ENCODE measurements at regions not wholly inside any gene's neighbourhood (a gene's known extent, or its start where the extent isn't known, plus 50 kb on each side); places are given as distances from the start of the nearest gene placed in this dataset.

DNA sequence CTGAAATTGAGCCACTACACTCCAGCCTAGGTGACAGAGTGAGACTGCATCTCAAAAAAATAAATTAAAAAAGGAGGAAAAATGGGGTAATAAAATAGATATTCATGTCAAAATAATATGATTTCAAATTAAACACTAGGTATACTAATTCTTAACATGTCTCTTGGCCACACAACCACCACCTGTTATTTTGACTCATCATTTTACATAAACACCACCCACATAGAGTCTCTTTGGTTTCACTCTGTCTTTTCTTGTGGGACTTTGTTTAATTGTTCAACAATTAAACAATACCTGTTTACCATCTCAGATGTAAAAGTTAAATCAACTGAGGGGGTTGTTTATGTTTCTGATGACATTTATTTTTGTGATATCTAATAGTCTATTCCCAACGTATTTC lies 476.8 kb upstream of the ADGRB3 start:
- no peak for DNase-seq (ENCODE audit: low read depth)
- TF ChIP-seq, protein P1, sequence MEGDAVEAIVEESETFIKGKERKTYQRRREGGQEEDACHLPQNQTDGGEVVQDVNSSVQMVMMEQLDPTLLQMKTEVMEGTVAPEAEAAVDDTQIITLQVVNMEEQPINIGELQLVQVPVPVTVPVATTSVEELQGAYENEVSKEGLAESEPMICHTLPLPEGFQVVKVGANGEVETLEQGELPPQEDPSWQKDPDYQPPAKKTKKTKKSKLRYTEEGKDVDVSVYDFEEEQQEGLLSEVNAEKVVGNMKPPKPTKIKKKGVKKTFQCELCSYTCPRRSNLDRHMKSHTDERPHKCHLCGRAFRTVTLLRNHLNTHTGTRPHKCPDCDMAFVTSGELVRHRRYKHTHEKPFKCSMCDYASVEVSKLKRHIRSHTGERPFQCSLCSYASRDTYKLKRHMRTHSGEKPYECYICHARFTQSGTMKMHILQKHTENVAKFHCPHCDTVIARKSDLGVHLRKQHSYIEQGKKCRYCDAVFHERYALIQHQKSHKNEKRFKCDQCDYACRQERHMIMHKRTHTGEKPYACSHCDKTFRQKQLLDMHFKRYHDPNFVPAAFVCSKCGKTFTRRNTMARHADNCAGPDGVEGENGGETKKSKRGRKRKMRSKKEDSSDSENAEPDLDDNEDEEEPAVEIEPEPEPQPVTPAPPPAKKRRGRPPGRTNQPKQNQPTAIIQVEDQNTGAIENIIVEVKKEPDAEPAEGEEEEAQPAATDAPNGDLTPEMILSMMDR (IDR thresholded peaks at IDR 0.05; ENCODE audit: insufficient read depth, low read depth, low read length): no peak
- Histone ChIP-seq H3K36me3 (ENCODE audit: control insufficient read depth, insufficient read depth, low read length) (no peaks in the 10 kb centered on the region), H3K4me3 (ENCODE audit: low read depth, low read length) (no peak overlapping the region), H3K27me3 (ENCODE audit: control insufficient read depth, insufficient read depth, low read length) (no peaks in the 10 kb centered on the region)
- POLR2A ChIA-PET: no interaction called here
- CTCF ChIA-PET: no interaction called here

DNA sequence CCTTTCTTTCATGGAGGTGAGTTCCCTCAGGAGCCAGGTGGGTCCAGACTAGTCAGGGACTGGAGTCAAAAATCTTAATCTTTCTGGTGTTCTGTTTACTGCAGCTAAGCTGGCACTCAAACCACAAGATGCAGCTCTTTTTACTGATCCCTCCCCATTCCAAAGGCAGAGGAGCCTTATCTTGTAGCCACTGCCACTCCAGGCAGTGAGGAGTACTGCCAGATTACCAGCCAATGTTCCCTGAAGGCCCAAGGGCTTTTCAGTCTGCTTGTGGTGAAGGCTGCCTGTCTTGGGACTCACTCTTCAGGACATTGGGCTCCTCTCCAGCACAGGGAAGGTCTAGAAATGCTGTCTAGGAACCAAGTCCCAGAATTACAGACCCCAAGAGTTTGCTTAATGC lies 490.4 kb upstream of the ADGRB3 start:
- TF ChIP-seq, protein P1 (IDR thresholded peaks at IDR 0.05; ENCODE audit: insufficient read depth, low read depth, low read length): no peak
- H3K4me3 ChIP-seq (ENCODE audit: low read depth, low read length): no peak overlapping the region
- ChIA-PET CTCF (no interaction called here), POLR2A (no interaction called here)
- no peaks in the 10 kb centered on the region for H3K36me3 ChIP-seq (ENCODE audit: control insufficient read depth, insufficient read depth, low read length)
- H3K27me3 ChIP-seq (ENCODE audit: control insufficient read depth, insufficient read depth, low read length): no peaks in the 10 kb centered on the region
- DNase-seq (ENCODE audit: low read depth): no peak

DNA sequence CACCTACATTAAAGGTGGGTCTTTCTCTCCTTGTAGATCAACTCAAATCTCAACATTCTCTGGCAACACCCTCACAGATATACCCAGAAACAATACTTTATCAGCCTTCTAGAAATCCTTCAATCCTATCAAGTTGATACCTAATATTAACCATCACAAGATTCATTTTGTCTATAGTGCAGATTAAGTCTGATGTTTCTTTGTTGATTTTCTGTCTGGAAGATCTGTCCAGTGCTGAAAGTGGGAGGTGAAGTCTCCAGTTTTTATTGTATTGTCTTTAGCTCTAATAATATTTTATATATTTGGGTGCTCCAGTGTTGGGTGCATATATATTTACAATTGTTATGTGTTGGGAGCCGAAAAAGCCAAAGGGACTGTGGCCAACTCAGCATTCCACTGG lies 493.9 kb upstream of the ADGRB3 start:
- CTCF ChIA-PET: no interaction called here
- Histone ChIP-seq H3K36me3 (ENCODE audit: control insufficient read depth, insufficient read depth, low read length) (no peaks in the 10 kb centered on the region), H3K4me3 (ENCODE audit: low read depth, low read length) (no peak overlapping the region), H3K27me3 (ENCODE audit: control insufficient read depth, insufficient read depth, low read length) (no peaks in the 10 kb centered on the region)
- POLR2A ChIA-PET: no interaction called here
- DNase-seq (ENCODE audit: low read depth): no peak
- TF ChIP-seq, protein P1 (IDR thresholded peaks at IDR 0.05; ENCODE audit: insufficient read depth, low read depth, low read length): no peak

DNA sequence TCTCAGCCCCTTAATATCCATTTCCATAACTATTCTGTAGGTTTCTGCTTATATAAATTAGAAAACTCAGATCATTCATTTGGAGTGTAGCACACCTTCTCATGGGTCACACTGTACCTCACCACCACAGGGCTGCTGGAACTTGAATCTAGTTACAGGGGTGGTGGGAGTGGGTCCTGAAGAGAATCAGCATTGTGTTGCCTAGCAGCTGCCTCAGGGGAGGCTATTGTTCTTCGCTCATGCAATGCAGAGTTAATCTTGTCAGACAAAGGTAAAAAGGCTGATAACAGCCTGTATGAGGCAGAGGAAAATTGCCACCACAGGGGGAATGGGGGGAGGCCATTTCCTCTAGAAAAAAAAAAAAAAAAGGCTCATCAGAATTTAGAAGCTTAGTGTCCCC lies 496.0 kb upstream of the ADGRB3 start:
- H3K27me3 ChIP-seq (ENCODE audit: control insufficient read depth, insufficient read depth, low read length): no peaks in the 10 kb centered on the region
- POLR2A ChIA-PET: no interaction called here
- CTCF ChIA-PET: no interaction called here
- no peak for DNase-seq (ENCODE audit: low read depth)
- H3K36me3 ChIP-seq (ENCODE audit: control insufficient read depth, insufficient read depth, low read length): no peaks in the 10 kb centered on the region
- H3K4me3 ChIP-seq (ENCODE audit: low read depth, low read length): no peak overlapping the region
- TF ChIP-seq, protein P1 (IDR thresholded peaks at IDR 0.05; ENCODE audit: insufficient read depth, low read depth, low read length): no peak

DNA sequence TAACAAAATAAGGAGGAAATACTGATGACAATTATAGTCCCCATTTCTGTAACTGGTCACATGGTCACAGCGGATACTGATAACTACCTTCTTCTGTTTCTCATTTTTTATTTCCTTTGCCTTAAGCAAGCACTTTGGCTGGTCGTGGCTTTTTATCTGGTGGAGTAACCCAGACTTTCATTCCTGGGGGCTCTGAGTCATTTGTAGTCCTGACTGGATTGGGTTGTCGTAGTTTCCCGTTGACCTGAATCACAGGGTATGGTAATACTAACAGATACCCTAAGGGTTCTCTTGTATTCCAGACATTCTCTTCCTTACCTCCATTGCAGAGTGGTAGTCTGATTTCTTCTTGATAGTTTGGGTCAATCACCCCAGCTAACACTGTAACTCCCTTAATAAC lies 500.3 kb upstream of the ADGRB3 start:
- ChIA-PET POLR2A (no interaction called here), CTCF (no interaction called here)
- no peak overlapping the region for H3K4me3 ChIP-seq (ENCODE audit: low read depth, low read length)
- TF ChIP-seq, protein P1 (IDR thresholded peaks at IDR 0.05; ENCODE audit: insufficient read depth, low read depth, low read length): no peak
- H3K27me3 ChIP-seq (ENCODE audit: control insufficient read depth, insufficient read depth, low read length): no peaks in the 10 kb centered on the region
- H3K36me3 ChIP-seq (ENCODE audit: control insufficient read depth, insufficient read depth, low read length): no peaks in the 10 kb centered on the region
- no peak for DNase-seq (ENCODE audit: low read depth)
